H9 (cell line): ENCODE measurements at regions not wholly inside any gene's neighbourhood (a gene's known extent, or its start where the extent isn't known, plus 50 kb on each side); places are given as distances from the start of the nearest gene placed in this dataset.

Experiments used
- DNase-seq: peaks from one replicate; pipeline ENCODE4 v3.0.0-alpha.2; 2017
- H2AFZ ChIP-seq: one replicate; pipeline ENCODE4 v1.6.1; 2013; ENCODE audit warnings: mild to moderate bottlenecking, low read length, control low read depth, moderate library complexity
- H2AK5ac ChIP-seq: 2 replicates; pipeline ENCODE4 v1.6.1; 2013; ENCODE audit warnings: low read length, control low read depth, mixed read lengths; ENCODE audit not compliant: insufficient read length
- H2BK120ac ChIP-seq: one replicate; pipeline ENCODE4 v1.6.1; 2013; ENCODE audit warnings: low read depth, mild to moderate bottlenecking, low read length, control low read depth, inconsistent platforms; ENCODE audit not compliant: poor library complexity, severe bottlenecking
- H2BK12ac ChIP-seq: 2 replicates; pipeline ENCODE4 v1.6.1; 2013; ENCODE audit warnings: low read length, control low read depth, mixed read lengths, low read depth; ENCODE audit not compliant: insufficient read length
- H2BK15ac ChIP-seq: 2 replicates; pipeline ENCODE4 v1.6.1; 2013; ENCODE audit warnings: low read depth, low read length, control low read depth
- H2BK20ac ChIP-seq: one replicate; pipeline ENCODE4 v1.6.1; 2013; ENCODE audit warnings: low read depth, mild to moderate bottlenecking, low read length, control low read depth, inconsistent platforms; ENCODE audit not compliant: poor library complexity, severe bottlenecking
- H2BK5ac ChIP-seq: 2 replicates; pipeline ENCODE4 v1.6.1; 2013; ENCODE audit warnings: low read length, control low read depth, mixed read lengths; ENCODE audit not compliant: insufficient read length
- H3K14ac ChIP-seq: 2 replicates; pipeline ENCODE4 v1.6.1; 2013; ENCODE audit warnings: low read length, control low read depth; ENCODE audit not compliant: insufficient read depth
- H3K18ac ChIP-seq: 2 replicates; pipeline ENCODE4 v1.6.1; 2013; ENCODE audit warnings: low read depth, mild to moderate bottlenecking, mixed read lengths, low read length, control low read depth; ENCODE audit not compliant: insufficient read length
- H3K23ac ChIP-seq: 2 replicates; pipeline ENCODE4 v1.6.1; 2013; ENCODE audit warnings: low read length, control low read depth, mixed read lengths, low read depth; ENCODE audit not compliant: insufficient read length
- H3K23me2 ChIP-seq: 2 replicates; pipeline ENCODE4 v1.6.1; 2013; ENCODE audit warnings: low read depth, mild to moderate bottlenecking, mixed read lengths, low read length, control low read depth; ENCODE audit not compliant: insufficient read length, poor library complexity, severe bottlenecking
- H3K27ac ChIP-seq: 2 replicates; pipeline ENCODE4 v1.5.1; 2013; ENCODE audit warnings: low read length, control low read depth, mixed read lengths, low read depth; ENCODE audit not compliant: insufficient read length
- H3K27me3 ChIP-seq: 2 replicates; pipeline ENCODE4 v1.6.1; 2013; ENCODE audit warnings: low read length, control low read depth, inconsistent platforms; ENCODE audit not compliant: insufficient read depth
- H3K4ac ChIP-seq: 2 replicates; pipeline ENCODE4 v1.6.1; 2013; ENCODE audit warnings: low read depth, mild to moderate bottlenecking, control low read depth, inconsistent platforms, low read length, moderate library complexity
- H3K4me1 ChIP-seq: 2 replicates; pipeline ENCODE4 v1.6.1; 2013; ENCODE audit warnings: low read length, control low read depth, inconsistent platforms; ENCODE audit not compliant: insufficient read depth
- H3K4me2 ChIP-seq: 2 replicates; pipeline ENCODE4 v1.6.1; 2013; ENCODE audit warnings: low read length, control low read depth, mixed read lengths; ENCODE audit not compliant: insufficient read length, insufficient read depth
- H3K56ac ChIP-seq: 2 replicates; pipeline ENCODE4 v1.6.1; 2013; ENCODE audit warnings: low read depth, mild to moderate bottlenecking, mixed read lengths, low read length, control low read depth; ENCODE audit not compliant: insufficient read length
- H3K79me1 ChIP-seq: 2 replicates; pipeline ENCODE4 v1.6.1; 2013; ENCODE audit warnings: low read depth, mild to moderate bottlenecking, moderate library complexity, low read length, control low read depth, inconsistent platforms; ENCODE audit not compliant: insufficient read depth, poor library complexity, severe bottlenecking
- H3K79me2 ChIP-seq: 2 replicates; pipeline ENCODE4 v1.6.1; 2013; ENCODE audit warnings: low read length, control low read depth, inconsistent platforms; ENCODE audit not compliant: insufficient read depth
- H3K9ac ChIP-seq: 2 replicates; pipeline ENCODE4 v1.6.1; 2013; ENCODE audit warnings: low read length, control low read depth, mixed read lengths; ENCODE audit not compliant: insufficient read length; ENCODE audit errors: extremely low read depth
- H3K9me3 ChIP-seq: one replicate; pipeline ENCODE4 v1.6.1; 2013; ENCODE audit warnings: low read depth, low read length, inconsistent platforms; ENCODE audit not compliant: control insufficient read depth
- H3T11ph ChIP-seq: one replicate; pipeline ENCODE4 v1.6.1; 2013; ENCODE audit warnings: mild to moderate bottlenecking, low read length, control low read depth, inconsistent platforms
- H4K20me1 ChIP-seq: one replicate; pipeline ENCODE4 v1.6.1; 2013; ENCODE audit not compliant: control insufficient read depth, insufficient read length, insufficient read depth
- H4K5ac ChIP-seq: 2 replicates; pipeline ENCODE4 v1.6.1; 2013; ENCODE audit warnings: low read depth, mild to moderate bottlenecking, mixed read lengths, low read length, control low read depth; ENCODE audit not compliant: insufficient read length
- H4K8ac ChIP-seq: replicated peaks from 2 replicates; pipeline ENCODE4 v1.6.1; 2013; ENCODE audit warnings: low read length, control low read depth, mixed read lengths, low read depth; ENCODE audit not compliant: insufficient read length
- H4K91ac ChIP-seq: 2 replicates; pipeline ENCODE4 v1.6.1; 2013; ENCODE audit warnings: low read depth, mild to moderate bottlenecking, moderate library complexity, mixed read lengths, low read length, control low read depth; ENCODE audit not compliant: insufficient read length
- H3K27ac Mint-ChIP-seq, 3 experiments: 2 replicates in 2 of 3; 3 replicates in 1 of 3; pipeline ENCODE4 v1.8.0; 2020 to 2021; ENCODE audit warnings: mixed read lengths in 3 of 3, mild to moderate bottlenecking in 1 of 3, moderate library complexity in 1 of 3
- H3K27me3 Mint-ChIP-seq: 2 replicates; pipeline ENCODE4 v1.8.0; 2021; ENCODE audit warnings: low read depth, mild to moderate bottlenecking, moderate library complexity, mixed read lengths
- H3K36me3 Mint-ChIP-seq, 3 experiments: 2 replicates in 2 of 3; 3 replicates in 1 of 3; pipeline ENCODE4 v1.8.0; 2020 to 2021; ENCODE audit warnings: low read depth in 3 of 3, mixed read lengths in 3 of 3; ENCODE audit not compliant: insufficient read depth in 1 of 3
- H3K4me1 Mint-ChIP-seq, 2 experiments: 2 replicates each; pipeline ENCODE4 v1.8.0; 2020; ENCODE audit warnings: mixed read lengths in 2 of 2
- H3K4me3 Mint-ChIP-seq, 2 experiments: 2 replicates in 1 of 2; 3 replicates in 1 of 2; pipeline ENCODE4 v1.8.0; 2020 to 2021; ENCODE audit warnings: mild to moderate bottlenecking in 2 of 2, mixed read lengths in 2 of 2, moderate library complexity in 1 of 2
- H3K9me3 Mint-ChIP-seq, 2 experiments: 2 replicates in 1 of 2; 3 replicates in 1 of 2; pipeline ENCODE4 v1.8.0; 2020; ENCODE audit warnings: mild to moderate bottlenecking in 2 of 2, mixed read lengths in 2 of 2, moderate library complexity in 1 of 2
- CTCF ChIP-seq: fragments of 200-600 bp; sonication (generic); conservative IDR thresholded peaks from 3 replicates; pipeline ENCODE4 v1.8.0; 2021; ENCODE audit warnings: antibody characterized with exemption, mild to moderate bottlenecking
- WGBS: extraction: QIAGEN DNeasy Blood & Tissue Kit; methylation state at CpG from one replicate; pipeline ENCODE4 v1.1.7; 2013; ENCODE audit warnings: missing lambda C conversion rate, low lambda C conversion rate, mixed read lengths; ENCODE audit not compliant: insufficient read length; ENCODE audit errors: extremely low coverage; 5-methylcytosine and 5-hydroxymethylcytosine counted together

DNA sequence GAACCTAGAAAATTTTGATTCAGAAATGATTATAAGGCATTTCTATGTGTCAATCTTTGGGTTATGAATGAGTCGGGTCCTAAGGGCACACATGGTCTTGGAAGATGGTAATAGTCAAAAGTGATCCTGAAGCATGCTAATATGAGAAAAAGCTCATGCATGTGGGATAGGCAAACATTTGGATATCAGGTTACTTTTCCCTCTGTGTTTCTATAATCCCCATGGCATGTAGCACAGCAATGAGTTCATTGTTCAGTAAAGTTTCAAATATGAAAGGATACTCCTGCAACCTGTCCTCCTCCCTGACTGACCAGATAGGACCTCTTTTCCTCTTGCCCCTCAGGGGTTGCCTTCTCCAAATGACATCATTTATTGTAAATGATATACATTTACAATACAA, 249.9 kb upstream of the MON1B start:
- Histone ChIP-seq H3K79me2 (no peaks in the 10 kb centered on the region), H2AK5ac (no peak overlapping the region), H3T11ph (no peak overlapping the region), H2BK12ac (no peak overlapping the region), H3K23me2 (no peaks in the 10 kb centered on the region), H3K18ac (no peak overlapping the region), H3K56ac (no peak overlapping the region), H2AFZ (no peak overlapping the region), H4K91ac (no peak overlapping the region), H2BK120ac (no peak overlapping the region), H3K27me3 (no peaks in the 10 kb centered on the region), H2BK5ac (no peak overlapping the region), H3K27ac (no peak overlapping the region), H3K4me1 (no peaks in the 10 kb centered on the region; the same call in 1 of the 2 replicates), H3K79me1 (no peaks in the 10 kb centered on the region), H3K14ac (no peak overlapping the region), H3K9me3 (no peaks in the 10 kb centered on the region), H3K9ac (no peak overlapping the region), H2BK20ac (no peak overlapping the region), H4K20me1 (no peaks in the 10 kb centered on the region), H3K4me2 (no peak overlapping the region), H4K8ac (no peak overlapping the region), H2BK15ac (no peak overlapping the region), H3K23ac (no peak overlapping the region), H3K4ac (no peak overlapping the region), H4K5ac (no peak overlapping the region)
- Mint-ChIP-seq H3K27ac (no peak overlapping the region), H3K9me3 (no peaks in the 10 kb centered on the region), H3K4me3 (no peak overlapping the region), H3K4me1 (no peaks in the 10 kb centered on the region), H3K36me3 (no peaks in the 10 kb centered on the region; a peak in 1 of 7 replicates), H3K27me3 (no peaks in the 10 kb centered on the region)
- WGBS = no CpG with 5 or more reads among the region's 1 CpG
- no peak for TF ChIP-seq CTCF
- DNase-seq = no peak
